GM19467 (cell line): ENCODE measurements at regions not wholly inside any gene's neighbourhood (a gene's known extent, or its start where the extent isn't known, plus 50 kb on each side); places are given as distances from the start of the nearest gene placed in this dataset.

Experiments
- ATAC-seq: cut with Tn5 transposase; IDR thresholded peaks from one replicate; pipeline ENCODE4 v1.9.1; 2021; ENCODE audit warnings: mild to moderate bottlenecking, moderate library complexity; ENCODE audit not compliant: unreplicated experiment

GRCh38 chr2:18749912-18750526 is 160.7 kb upstream of the NT5C1B start:
- no peak for ATAC-seq

GRCh38 chr2:18745431-18746272 is 156.3 kb upstream of the NT5C1B start:
- no peak for ATAC-seq

- ATAC-seq, result no peak
Measured at GRCh38 chr2:18741895-18742732, 152.7 kb upstream of the NT5C1B start.

GRCh38 chr2:18741191-18741590 is 151.8 kb upstream of the NT5C1B start:
- ATAC-seq, result no peak

- no peak for ATAC-seq
Measured at GRCh38 chr2:18740474-18740881, 151.1 kb upstream of the NT5C1B start.

GRCh38 chr2:18731666-18732065 is 142.3 kb upstream of the NT5C1B start:
- no peak for ATAC-seq

- no peak for ATAC-seq
Measured at GRCh38 chr2:18724371-18725145, 135.2 kb upstream of the NT5C1B start.

GRCh38 chr2:18723219-18723618 is 133.8 kb upstream of the NT5C1B start:
- no peak for ATAC-seq

- no peak for ATAC-seq
Measured at GRCh38 chr2:18722101-18722500, 132.7 kb upstream of the NT5C1B start.

GRCh38 chr2:18721038-18721922 is 131.9 kb upstream of the NT5C1B start:
- no peak for ATAC-seq

- no peak for ATAC-seq
Measured at GRCh38 chr2:18719978-18720775, 130.8 kb upstream of the NT5C1B start.

GRCh38 chr2:18708203-18708715 is 118.9 kb upstream of the NT5C1B start:
- ATAC-seq, result no peak

GRCh38 chr2:18706001-18706400 is 116.6 kb upstream of the NT5C1B start:
- no peak for ATAC-seq

GRCh38 chr2:18704276-18704675 is 114.9 kb upstream of the NT5C1B start:
- ATAC-seq, result no peak

- no peak for ATAC-seq
Measured at GRCh38 chr2:18703555-18703954, 114.2 kb upstream of the NT5C1B start.

GRCh38 chr2:18701981-18702380 is 112.6 kb upstream of the NT5C1B start:
- no peak for ATAC-seq

- no peak for ATAC-seq
Measured at GRCh38 chr2:18701546-18701945, 112.2 kb upstream of the NT5C1B start.

GRCh38 chr2:18690342-18690741 is 101.0 kb upstream of the NT5C1B start:
- no peak for ATAC-seq
